B cell (primary cell): ENCODE measurements at regions not wholly inside any gene's neighbourhood (a gene's known extent, or its start where the extent isn't known, plus 50 kb on each side); places are given as distances from the start of the nearest gene placed in this dataset.

Source experiments
- ATAC-seq: fragments of 200-7000 bp; cut with Tn5 transposase; one replicate; pipeline ENCODE4 v1.10.0; 2021; ENCODE audit warnings: low read depth, mild to moderate bottlenecking, moderate number of reproducible peaks, moderate library complexity
- CTCF ChIA-PET: fragments of 350-600 bp; sonication (Branson Sonifier 250); formaldehyde crosslinking; loops from one replicate; lab custom pipeline; 2021; ENCODE audit warnings: antibody characterized with exemption, inconsistent platforms; lab: Charles Lee
- POLR2A ChIA-PET: fragments of 350-600 bp; sonication (Branson Sonifier 250); formaldehyde crosslinking; loops from one replicate; lab custom pipeline; 2021; ENCODE audit warnings: antibody characterized with exemption; lab: Charles Lee
- DNase-seq: peaks from one replicate; pipeline ENCODE4 v3.0.0; 2013
- H2AFZ ChIP-seq: 2 replicates; pipeline ENCODE4 v1.6.1; 2012; ENCODE audit warnings: mild to moderate bottlenecking, low read depth, low read length; ENCODE audit not compliant: insufficient read depth, poor library complexity, severe bottlenecking
- H3K27ac ChIP-seq, 2 donors: 1 replicate in 1 of 2; 2 replicates in 1 of 2; pipeline ENCODE4 v1.5.1; 2012 to 2013; ENCODE audit warnings: low read length in 2 of 2, mild to moderate bottlenecking in 2 of 2, moderate library complexity in 1 of 2
- H3K27me3 ChIP-seq, 4 experiments: fragments of 200-600 bp in 1 of 4; sonication (generic) in 1 of 4; replicated peaks in 1 of 4; 1 replicate in 2 of 4; 2 replicates in 2 of 4; pipeline versions ENCODE4 v1.6.1 to v1.7.0; 2013 to 2016; ENCODE audit warnings: low read length in 3 of 4, mild to moderate bottlenecking in 2 of 4, mixed read lengths in 1 of 4, moderate library complexity in 1 of 4; ENCODE audit not compliant: insufficient read depth in 4 of 4, control insufficient read depth in 3 of 4; ENCODE audit errors: control extremely low read depth in 1 of 4
- H3K36me3 ChIP-seq, 2 experiments: replicated peaks in 1 of 2; 1 replicate in 1 of 2; 2 replicates in 1 of 2; pipeline versions ENCODE4 v1.6.1 to v1.7.1; 2013; ENCODE audit warnings: low read length in 1 of 2; ENCODE audit not compliant: insufficient read depth in 2 of 2, control insufficient read depth in 1 of 2; ENCODE audit errors: control extremely low read depth in 1 of 2, extremely low read depth in 1 of 2
- H3K4me1 ChIP-seq, 2 donors: fragments of 200-600 bp in 1 of 2; sonication (generic) in 1 of 2; 1 replicate in 1 of 2; 2 replicates in 1 of 2; pipeline versions ENCODE4 v1.5.1 to v1.6.1; 2013 to 2017; ENCODE audit warnings: low read length in 2 of 2; ENCODE audit not compliant: control insufficient read depth in 2 of 2, insufficient read depth in 2 of 2
- H3K4me2 ChIP-seq: replicated peaks from 2 replicates; pipeline ENCODE3; 2012; ENCODE audit warnings: mild to moderate bottlenecking, low read depth, low read length; ENCODE audit not compliant: poor library complexity, severe bottlenecking
- H3K4me3 ChIP-seq, 5 experiments: fragments of 200-600 bp in 1 of 5; sonication (generic) in 1 of 5; 1 replicate in 3 of 5; 2 replicates in 2 of 5; pipeline versions ENCODE4 v1.5.1 to v1.7.0; 2011 to 2016; ENCODE audit warnings: low read length in 4 of 5, mild to moderate bottlenecking in 4 of 5, low read depth in 2 of 5, control low read depth in 1 of 5, moderate library complexity in 1 of 5; ENCODE audit not compliant: insufficient read depth in 1 of 5; ENCODE audit errors: control extremely low read depth in 1 of 5, extremely low read depth in 1 of 5
- H3K79me2 ChIP-seq: fragments of 200-600 bp; sonication (generic); one replicate; pipeline ENCODE4 v1.6.0; 2016; ENCODE audit warnings: low read length; ENCODE audit not compliant: control insufficient read depth, insufficient read depth
- H3K9ac ChIP-seq: fragments of 200-600 bp; sonication (generic); 2 replicates; pipeline ENCODE4 v1.6.1; 2017; ENCODE audit warnings: mild to moderate bottlenecking, low read length, moderate library complexity
- H3K9me3 ChIP-seq, 3 donors: one replicate each; pipeline versions ENCODE4 v1.6.1 to v1.7.1; 2013; ENCODE audit warnings: low read length in 2 of 3; ENCODE audit not compliant: control insufficient read depth in 2 of 3, insufficient read depth in 1 of 3; ENCODE audit errors: control extremely low read depth in 1 of 3
- H4K20me1 ChIP-seq: 2 replicates; pipeline ENCODE4 v1.6.0; 2012; ENCODE audit warnings: mild to moderate bottlenecking, low read length; ENCODE audit not compliant: insufficient read depth, control insufficient read depth, poor library complexity, severe bottlenecking
- H3K27ac Mint-ChIP-seq: one replicate; pipeline ENCODE4 v1.8.0; 2021; ENCODE audit warnings: mixed read lengths
- H3K27me3 Mint-ChIP-seq: one replicate; pipeline ENCODE4 v1.8.0; 2021; ENCODE audit warnings: mixed read lengths
- H3K4me1 Mint-ChIP-seq: one replicate; pipeline ENCODE4 v1.8.0; 2021; ENCODE audit warnings: mixed read lengths
- H3K4me3 Mint-ChIP-seq: one replicate; pipeline ENCODE4 v1.8.0; 2021; ENCODE audit warnings: mixed read lengths
- H3K9me3 Mint-ChIP-seq: one replicate; pipeline ENCODE4 v1.8.0; 2022; ENCODE audit warnings: mixed read lengths; ENCODE audit not compliant: insufficient read depth
- EZH2 ChIP-seq: IDR thresholded peaks from 2 replicates; pipeline ENCODE4 v1.6.1; 2012; ENCODE audit warnings: borderline replicate concordance, low read depth, mild to moderate bottlenecking, moderate library complexity, low read length; ENCODE audit not compliant: insufficient read depth, poor library complexity, severe bottlenecking
- WGBS: methylation state at CpG from one replicate; pipeline ENCODE4 v1.1.5; 2013; ENCODE audit warnings: missing lambda C conversion rate; ENCODE audit not compliant: insufficient coverage; 5-methylcytosine and 5-hydroxymethylcytosine counted together
- intact Hi-C: fragments of 100-400 bp; cut with micrococcal nuclease; formaldehyde crosslinking; loops from one replicate; pipeline ENCODE4 v1.10.0; 2022
- TF ChIP-seq, protein P1 (sequence below): fragments of 200-600 bp; IDR thresholded peaks from one replicate; pipeline ENCODE4 v1.8.0; 2022; ENCODE audit warnings: antibody characterized with exemption, mild to moderate bottlenecking

DNA sequence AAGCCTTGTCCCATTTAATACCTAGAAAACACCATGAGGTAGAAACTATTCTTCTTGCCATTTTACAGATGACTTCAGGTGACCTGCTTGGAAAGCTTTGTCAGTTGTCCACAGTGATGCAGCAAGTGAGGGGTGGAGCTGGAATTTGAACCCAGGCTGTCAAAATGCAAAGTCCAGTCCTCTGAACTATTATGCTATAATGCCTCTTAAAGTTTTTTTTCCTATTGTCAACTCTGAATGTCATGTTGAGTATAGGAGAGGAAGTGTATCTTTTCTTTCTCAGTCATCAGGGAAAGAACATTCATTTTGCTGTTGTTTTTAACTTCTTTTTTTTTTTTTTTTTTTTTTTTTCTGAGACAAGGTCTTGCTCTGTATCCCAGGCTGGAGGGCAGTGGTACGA is 525.6 kb downstream of the XYLT1 start:
- CTCF ChIA-PET: no interaction called here
- DNase-seq (no peak), ATAC-seq (no peak)
- 90% methylated on average over 1 of the region's 1 CpG for WGBS
- Mint-ChIP-seq H3K9me3 (no peaks in the 10 kb centered on the region), H3K4me3 (no peak overlapping the region), H3K27ac (no peak overlapping the region), H3K4me1 (no peaks in the 10 kb centered on the region), H3K27me3 (peaks cover 17% of the 10 kb centered on the region)
- Histone ChIP-seq H3K79me2 (no peaks in the 10 kb centered on the region), H4K20me1 (no peaks in the 10 kb centered on the region), H3K27ac (no peak overlapping the region), H3K36me3 (no peaks in the 10 kb centered on the region), H3K4me2 (no peak overlapping the region), H3K9ac (no peak overlapping the region), H3K4me1 (no peaks in the 10 kb centered on the region), H3K4me3 (no peak overlapping the region), H3K27me3 (no peaks in the 10 kb centered on the region), H2AFZ (no peak overlapping the region), H3K9me3 (no peaks in the 10 kb centered on the region)
- no peak for TF ChIP-seq EZH2
- TF ChIP-seq, protein P1, sequence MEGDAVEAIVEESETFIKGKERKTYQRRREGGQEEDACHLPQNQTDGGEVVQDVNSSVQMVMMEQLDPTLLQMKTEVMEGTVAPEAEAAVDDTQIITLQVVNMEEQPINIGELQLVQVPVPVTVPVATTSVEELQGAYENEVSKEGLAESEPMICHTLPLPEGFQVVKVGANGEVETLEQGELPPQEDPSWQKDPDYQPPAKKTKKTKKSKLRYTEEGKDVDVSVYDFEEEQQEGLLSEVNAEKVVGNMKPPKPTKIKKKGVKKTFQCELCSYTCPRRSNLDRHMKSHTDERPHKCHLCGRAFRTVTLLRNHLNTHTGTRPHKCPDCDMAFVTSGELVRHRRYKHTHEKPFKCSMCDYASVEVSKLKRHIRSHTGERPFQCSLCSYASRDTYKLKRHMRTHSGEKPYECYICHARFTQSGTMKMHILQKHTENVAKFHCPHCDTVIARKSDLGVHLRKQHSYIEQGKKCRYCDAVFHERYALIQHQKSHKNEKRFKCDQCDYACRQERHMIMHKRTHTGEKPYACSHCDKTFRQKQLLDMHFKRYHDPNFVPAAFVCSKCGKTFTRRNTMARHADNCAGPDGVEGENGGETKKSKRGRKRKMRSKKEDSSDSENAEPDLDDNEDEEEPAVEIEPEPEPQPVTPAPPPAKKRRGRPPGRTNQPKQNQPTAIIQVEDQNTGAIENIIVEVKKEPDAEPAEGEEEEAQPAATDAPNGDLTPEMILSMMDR: no peak
- intact Hi-C loops: no loop called here
- POLR2A ChIA-PET: no interaction called here

DNA sequence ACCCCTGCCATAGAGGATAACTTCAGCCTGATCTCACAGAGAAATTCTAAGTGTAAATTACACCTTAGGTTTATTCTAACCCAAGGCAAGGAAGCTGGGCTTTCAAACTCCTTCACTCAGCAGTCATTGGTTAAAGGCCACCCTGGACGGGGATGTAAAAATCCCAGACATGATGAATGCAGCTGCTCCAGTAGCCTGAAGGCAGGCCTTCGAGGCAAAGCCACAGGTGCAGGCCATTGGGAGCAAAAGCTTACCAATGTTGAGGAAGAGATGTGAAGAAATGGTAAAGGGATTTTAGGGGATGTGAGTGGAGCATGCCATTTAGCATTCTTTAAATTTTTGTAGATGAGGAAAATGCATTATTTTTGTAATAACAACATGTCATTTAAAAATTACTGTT is 514.4 kb downstream of the XYLT1 start:
- H3K36me3 ChIP-seq: no peaks in the 10 kb centered on the region
- H2AFZ ChIP-seq: no peak overlapping the region
- intact Hi-C loops: no loop called here
- H3K4me3 ChIP-seq: no peak overlapping the region
- CTCF ChIA-PET: no interaction called here
- H3K9ac ChIP-seq: no peak overlapping the region
- ATAC-seq: no peak
- peaks cover 9% of the 10 kb centered on the region for H3K27me3 Mint-ChIP-seq
- no peak overlapping the region for H3K27ac ChIP-seq
- no peak for DNase-seq
- H3K4me2 ChIP-seq: no peak overlapping the region
- TF ChIP-seq EZH2: no peak
- TF ChIP-seq, protein P1: no peak
- peaks cover 0 to 5% (median 0%) of the 10 kb centered on the region in 4 experiments for H3K27me3 ChIP-seq
- no peaks in the 10 kb centered on the region for H3K4me1 Mint-ChIP-seq
- no peaks in the 10 kb centered on the region for H3K4me1 ChIP-seq
- H3K9me3 ChIP-seq: no peaks in the 10 kb centered on the region
- no peak overlapping the region for H3K27ac Mint-ChIP-seq
- POLR2A ChIA-PET: no interaction called here
- no peaks in the 10 kb centered on the region for H4K20me1 ChIP-seq
- WGBS: no CpG with 5 or more reads among the region's 2 CpGs
- no peak overlapping the region for H3K4me3 Mint-ChIP-seq
- H3K9me3 Mint-ChIP-seq: no peaks in the 10 kb centered on the region
- H3K79me2 ChIP-seq: no peaks in the 10 kb centered on the region
